ENCODE measurements at regions not wholly inside any gene's neighbourhood (a gene's known extent, or its start where the extent isn't known, plus 50 kb on each side); places are given as distances from the start of the nearest gene placed in this dataset.
A peak's percentile ranks its signal among the peaks of the same experiment; 100 is the strongest.
"Not testable (repeated sequence)": the region's sequence is repeated elsewhere in the genome, so short reads cannot be mapped to it uniquely, and the experiment has no call there.

GRCh38 chr4:67412153-67412712 is 133.1 kb downstream of the CENPC start:
- not testable (repeated sequence) for DNase-seq

GRCh38 chr4:67403342-67403741 is 142.0 kb downstream of the CENPC start:
- no peak for DNase-seq

- DNase-seq: no peak
Measured at GRCh38 chr4:67401902-67402301, 143.4 kb downstream of the CENPC start.

GRCh38 chr4:67397931-67398330 is 147.4 kb downstream of the CENPC start:
- no peak for DNase-seq

- no peak for DNase-seq
Measured at GRCh38 chr4:67397031-67397430, 148.3 kb downstream of the CENPC start.

- no peak for DNase-seq
Measured at GRCh38 chr4:67396008-67396407, 149.3 kb downstream of the CENPC start.

- no peak for DNase-seq
Measured at GRCh38 chr4:67394879-67395278, 150.4 kb downstream of the CENPC start.

GRCh38 chr4:67393699-67394281 is 151.5 kb downstream of the CENPC start:
- DNase-seq: peak; percentile 74

GRCh38 chr4:67393007-67393406 is 152.3 kb downstream of the CENPC start:
- DNase-seq: no peak

- not testable (repeated sequence) for DNase-seq
Measured at GRCh38 chr4:67381406-67381804, 163.9 kb downstream of the CENPC start.

GRCh38 chr4:67380702-67381405 is 164.4 kb downstream of the CENPC start:
- not testable (repeated sequence) for DNase-seq

- DNase-seq: no peak
Measured at GRCh38 chr4:67380154-67380553, 165.1 kb downstream of the CENPC start.

GRCh38 chr4:67375291-67375690 is 170.0 kb downstream of the CENPC start:
- no peak for DNase-seq

- peak; percentile 71 for DNase-seq
Measured at GRCh38 chr4:67371615-67372014, 173.7 kb downstream of the CENPC start.

GRCh38 chr4:67366311-67366861 is 178.9 kb downstream of the CENPC start:
- DNase-seq: peak; percentile 13

GRCh38 chr4:67365661-67366245 is 179.6 kb downstream of the CENPC start:
- DNase-seq: no peak

GRCh38 chr4:67355806-67356205 is 189.5 kb downstream of the CENPC start:
- DNase-seq: no peak

GRCh38 chr4:67346654-67347053 is 198.6 kb downstream of the CENPC start:
- DNase-seq: no peak

- DNase-seq: no peak
Measured at GRCh38 chr4:67344594-67345380, 200.5 kb downstream of the CENPC start.

GRCh38 chr4:67343199-67343598 is 202.1 kb downstream of the CENPC start:
- no peak for DNase-seq

- no peak for DNase-seq
Measured at GRCh38 chr4:67342291-67342690, 203.0 kb downstream of the CENPC start.

- no peak for DNase-seq
Measured at GRCh38 chr4:67333664-67334063, 211.6 kb downstream of the CENPC start.

- peak; percentile 41 for DNase-seq
Measured at GRCh38 chr4:67332627-67333026, 212.7 kb downstream of the CENPC start.
